AG04450 (cell line): ENCODE measurements at regions not wholly inside any gene's neighbourhood (a gene's known extent, or its start where the extent isn't known, plus 50 kb on each side); places are given as distances from the start of the nearest gene placed in this dataset.
"Not testable (repeated sequence)": the region's sequence is repeated elsewhere in the genome, so short reads cannot be mapped to it uniquely, and the experiment has no call there.

Source experiments
- CTCF ChIA-PET: fragments of 300-600, 350-600 bp; formaldehyde crosslinking; extraction: SDS; loops from one replicate; lab custom pipeline; 2022; ENCODE audit warnings: antibody characterized with exemption, inconsistent platforms; lab: Charles Lee
- POLR2A ChIA-PET: fragments of 350-600 bp; formaldehyde crosslinking; extraction: SDS; loops from one replicate; lab custom pipeline; 2021; ENCODE audit warnings: antibody characterized with exemption, inconsistent platforms; lab: Yijun Ruan, JAX
- DNase-seq: peaks from one replicate; pipeline ENCODE4 v3.0.0-alpha.2; 2011; ENCODE audit warnings: low read depth, low spot score
- H3K27ac ChIP-seq: one replicate; pipeline ENCODE4 v1.5.1; 2012; ENCODE audit warnings: low read depth, low read length, control low read depth
- H3K27me3 ChIP-seq: one replicate; pipeline ENCODE4 v1.6.0; 2012; ENCODE audit warnings: low read length; ENCODE audit not compliant: control insufficient read depth, insufficient read depth
- H3K4me3 ChIP-seq: 2 replicates; pipeline ENCODE4 v1.5.1; 2011; ENCODE audit warnings: mild to moderate bottlenecking, low read depth, low read length, control low read depth
- H3K9me3 ChIP-seq: 2 replicates; pipeline ENCODE4 v1.5.1; 2012; ENCODE audit warnings: low read length; ENCODE audit not compliant: control insufficient read depth, insufficient read depth
- CTCF ChIP-seq: IDR thresholded peaks from 2 replicates; pipeline ENCODE4 v1.5.1; 2011; ENCODE audit warnings: low read depth, low read length, control low read depth, inconsistent platforms

GRCh38 chr1:46878173-46878782 is 63.0 kb downstream of the CYP4A11 start:
- H3K27ac ChIP-seq, POLR2A ChIA-PET, CTCF ChIA-PET, H3K27me3 ChIP-seq, DNase-seq, H3K4me3 ChIP-seq, H3K9me3 ChIP-seq: not testable (repeated sequence)
- peak; percentile 49 for TF ChIP-seq CTCF

- H3K27me3 ChIP-seq, H3K9me3 ChIP-seq, POLR2A ChIA-PET, H3K4me3 ChIP-seq, H3K27ac ChIP-seq, CTCF ChIA-PET, DNase-seq: not testable (repeated sequence)
- TF ChIP-seq CTCF, result peak; percentile 8; the same call in 1 of the 2 replicates
Observed at GRCh38 chr1:46876093-46876492, 65.2 kb downstream of the CYP4A11 start.
